NT2/D1 (cell line): ENCODE measurements at regions not wholly inside any gene's neighbourhood (a gene's known extent, or its start where the extent isn't known, plus 50 kb on each side); places are given as distances from the start of the nearest gene placed in this dataset.

Source experiments
- SUZ12 ChIP-seq: IDR thresholded peaks from 2 replicates; pipeline ENCODE4 v1.6.1; 2011; ENCODE audit not compliant: insufficient read length, insufficient read depth; ENCODE audit errors: extremely low read depth
- YY1 ChIP-seq: IDR thresholded peaks from 2 replicates; pipeline ENCODE4 v1.6.1; 2011; ENCODE audit not compliant: insufficient read length, insufficient read depth
- ZNF274 ChIP-seq: IDR thresholded peaks from 2 replicates; pipeline ENCODE4 v1.6.1; 2011; ENCODE audit warnings: mild to moderate bottlenecking, low read depth, low read length

DNA sequence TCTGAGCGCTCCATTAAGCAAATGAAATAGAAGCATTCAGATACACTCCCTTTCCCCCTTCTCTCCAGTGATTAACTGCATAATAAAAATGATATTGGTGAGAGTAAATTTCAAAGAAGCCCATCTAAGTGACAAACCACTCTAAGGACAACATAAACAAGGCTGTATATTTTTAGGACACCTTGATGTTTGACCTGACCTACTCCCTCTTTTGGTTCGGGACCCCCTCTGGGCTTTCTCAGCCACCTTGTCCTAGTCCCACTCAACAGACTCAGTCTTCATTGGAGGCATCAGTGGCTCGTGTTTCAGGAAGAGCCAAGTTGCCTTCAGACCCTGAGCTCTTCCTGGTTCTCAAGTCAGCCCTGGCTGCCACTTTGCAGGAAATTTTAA is 182.3 kb upstream of the NCAM1 start:
- TF ChIP-seq ZNF274 (no peak), YY1 (no peak), SUZ12 (no peak)
